ENCODE measurements at regions not wholly inside any gene's neighbourhood (a gene's known extent, or its start where the extent isn't known, plus 50 kb on each side); places are given as distances from the start of the nearest gene placed in this dataset.
"Not testable (repeated sequence)": the region's sequence is repeated elsewhere in the genome, so short reads cannot be mapped to it uniquely, and the experiment has no call there.

GRCh38 chr6:27549241-27549598, 76.3 kb upstream of the ZNF184 start:
- not testable (repeated sequence) for TF ChIP-seq NFKBIZ (CRISPR knock-in tag; IDR thresholded peaks at IDR 0.05); ZFP41 (CRISPR knock-in tag; IDR thresholded peaks at IDR 0.05; ENCODE audit: borderline replicate concordance)
- TF ChIP-seq, protein P1, sequence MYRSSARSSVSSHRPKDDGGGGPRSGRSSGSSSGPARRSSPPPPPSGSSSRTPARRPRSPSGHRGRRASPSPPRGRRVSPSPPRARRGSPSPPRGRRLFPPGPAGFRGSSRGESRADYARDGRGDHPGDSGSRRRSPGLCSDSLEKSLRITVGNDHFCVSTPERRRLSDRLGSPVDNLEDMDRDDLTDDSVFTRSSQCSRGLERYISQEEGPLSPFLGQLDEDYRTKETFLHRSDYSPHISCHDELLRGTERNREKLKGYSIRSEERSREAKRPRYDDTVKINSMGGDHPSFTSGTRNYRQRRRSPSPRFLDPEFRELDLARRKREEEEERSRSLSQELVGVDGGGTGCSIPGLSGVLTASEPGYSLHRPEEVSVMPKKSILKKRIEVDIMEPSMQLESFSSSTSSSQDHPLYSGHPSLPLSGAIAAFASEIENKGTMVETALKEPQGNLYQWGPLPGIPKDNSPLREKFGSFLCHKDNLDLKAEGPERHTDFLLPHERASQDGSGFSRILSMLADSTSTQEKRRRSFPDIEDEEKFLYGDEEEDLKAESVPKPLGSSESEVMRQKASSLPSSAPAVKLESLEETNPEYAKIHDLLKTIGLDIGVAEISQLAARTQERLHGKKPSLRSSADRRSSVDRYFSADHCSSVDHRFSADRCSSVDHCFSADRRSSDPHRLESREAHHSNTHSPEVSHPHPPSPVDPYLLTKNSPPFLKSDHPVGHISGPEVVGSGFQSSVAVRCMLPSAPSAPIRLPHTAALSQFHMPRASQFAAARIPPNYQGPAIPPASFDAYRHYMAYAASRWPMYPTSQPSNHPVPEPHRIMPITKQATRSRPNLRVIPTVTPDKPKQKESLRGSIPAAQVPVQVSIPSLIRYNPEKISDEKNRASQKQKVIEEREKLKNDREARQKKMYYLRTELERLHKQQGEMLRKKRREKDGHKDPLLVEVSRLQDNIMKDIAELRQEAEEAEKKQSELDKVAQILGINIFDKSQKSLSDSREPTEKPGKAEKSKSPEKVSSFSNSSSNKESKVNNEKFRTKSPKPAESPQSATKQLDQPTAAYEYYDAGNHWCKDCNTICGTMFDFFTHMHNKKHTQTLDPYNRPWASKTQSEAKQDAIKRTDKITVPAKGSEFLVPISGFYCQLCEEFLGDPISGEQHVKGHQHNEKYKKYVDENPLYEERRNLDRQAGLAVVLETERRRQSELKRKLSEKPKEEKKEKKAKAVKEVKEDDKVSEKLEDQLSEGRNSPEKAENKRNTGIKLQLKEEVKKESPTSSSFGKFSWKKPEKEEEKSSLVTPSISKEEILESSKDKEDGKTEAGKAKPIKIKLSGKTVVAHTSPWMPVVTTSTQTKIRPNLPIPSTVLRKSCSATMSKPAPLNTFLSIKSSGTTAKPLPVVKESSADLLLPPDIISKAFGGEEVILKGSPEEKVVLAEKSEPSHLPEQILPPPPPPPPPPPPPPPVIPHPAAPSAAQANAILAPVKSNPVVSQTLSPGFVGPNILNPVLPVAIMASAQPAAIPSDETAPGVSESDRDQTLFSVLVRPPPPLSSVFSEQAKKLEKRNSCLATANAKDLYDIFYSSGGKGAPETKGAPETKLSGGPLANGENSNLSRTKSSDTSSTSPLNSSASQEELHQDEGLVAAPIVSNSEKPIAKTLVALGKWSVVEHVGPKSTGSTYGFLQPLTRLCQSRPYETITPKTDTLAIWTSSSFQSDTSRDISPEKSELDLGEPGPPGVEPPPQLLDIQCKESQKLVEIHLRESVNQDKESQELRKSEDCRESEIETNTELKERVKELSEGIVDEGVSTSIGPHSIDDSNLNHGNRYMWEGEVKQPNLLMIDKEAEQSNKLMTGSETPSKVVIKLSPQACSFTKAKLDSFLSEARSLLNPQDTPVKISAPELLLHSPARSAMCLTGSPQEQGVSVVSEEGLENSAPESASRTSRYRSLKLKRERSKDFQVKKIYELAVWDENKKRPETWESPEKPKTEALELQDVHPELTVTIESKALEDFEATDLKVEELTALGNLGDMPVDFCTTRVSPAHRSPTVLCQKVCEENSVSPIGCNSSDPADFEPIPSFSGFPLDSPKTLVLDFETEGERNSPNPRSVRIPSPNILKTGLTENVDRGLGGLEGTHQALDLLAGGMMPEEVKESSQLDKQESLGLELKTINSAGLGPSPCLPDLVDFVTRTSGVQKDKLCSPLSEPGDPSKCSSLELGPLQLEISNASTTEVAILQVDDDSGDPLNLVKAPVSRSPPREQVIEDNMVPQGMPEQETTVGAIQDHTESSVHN (CRISPR knock-in tag; IDR thresholded peaks at IDR 0.05): not testable (repeated sequence)

All from HepG2 (cell line).